Pancreas (tissue), 10 donors: ENCODE measurements at regions not wholly inside any gene's neighbourhood (a gene's known extent, or its start where the extent isn't known, plus 50 kb on each side); places are given as distances from the start of the nearest gene placed in this dataset.

Experiments
- ATAC-seq, 4 donors: fragments of 200-7000 bp; cut with Tn5 transposase; one replicate each; pipeline versions ENCODE4 v1.8.0 to v1.9.1; 2020; ENCODE audit warnings: mild to moderate bottlenecking in 4 of 4, moderate library complexity in 4 of 4
- DNase-seq, 6 donors: peaks; one replicate each; pipeline ENCODE4 v3.0.0-alpha.2; 2020
- FAIRE-seq: peaks from 2 replicates; lab custom pipeline; 2012; peaks lifted over from hg19 to GRCh38; lab: Jason Lieb, UNC
- H3K27ac ChIP-seq, 4 donors: fragments of 200-600 bp; sonication (generic); 1 replicate in 3 of 4; 2 replicates in 1 of 4; pipeline versions ENCODE4 v1.5.0 to v1.8.0; 2020
- H3K27me3 ChIP-seq, 4 donors: fragments of 200-600 bp; one replicate each; pipeline ENCODE4 v1.8.0; 2021
- H3K36me3 ChIP-seq, 3 donors: fragments of 200-600 bp; sonication (generic) in 1 of 3; one replicate each; pipeline versions ENCODE4 v1.5.0 to v1.8.0; 2020 to 2021
- H3K4me1 ChIP-seq, 3 donors: fragments of 200-600 bp; one replicate each; pipeline ENCODE4 v1.8.0; 2021
- H3K4me3 ChIP-seq, 4 donors: fragments of 200-600 bp; sonication (generic) in 2 of 4; one replicate each; pipeline versions ENCODE4 v1.5.0 to v1.8.0; 2020 to 2021
- H3K9me3 ChIP-seq, 4 donors: fragments of 200-600 bp; one replicate each; pipeline ENCODE4 v1.8.0; 2021
- WGBS, 2 donors: extraction: QIAGEN DNeasy Blood & Tissue Kit; methylation state at CpG; one replicate each; pipeline ENCODE4 v1.1.7; 2013; 5-methylcytosine and 5-hydroxymethylcytosine counted together
- intact Hi-C, 3 donors: fragments of 100-400 bp; cut with DNase I; formaldehyde crosslinking; loops; one replicate each; pipeline versions ENCODE4 v1.11.1 to v1.14.2; 2022
- TF ChIP-seq, protein P1 (sequence below), 4 donors: fragments of 200-600 bp; sonication (generic) in 3 of 4; IDR thresholded peaks; one replicate each; pipeline versions ENCODE4 v1.5.0 to v1.8.0; 2021; ENCODE audit warnings: antibody characterized with exemption in 4 of 4
- donor health status: healthy with polysubstance abuse.
- donor health status: DM: no; HTN: no; CAD: no; lungs with moderate emphysema.
- donor health status: DM: no; HTN: no; CAD: no.
- donor health status: control.
- donor health status: control.
- donor health status: Bipolar disorder and iron deficiency.
- donor health status: DM: yes; HTN: yes; CAD: no.
- donor health status: DM: no; HTN: no; CAD: no.
- donor health status: DM: no; HTN: no; CAD: no.
- donor health status: DM: yes; HTN: yes; CAD: no.

DNA sequence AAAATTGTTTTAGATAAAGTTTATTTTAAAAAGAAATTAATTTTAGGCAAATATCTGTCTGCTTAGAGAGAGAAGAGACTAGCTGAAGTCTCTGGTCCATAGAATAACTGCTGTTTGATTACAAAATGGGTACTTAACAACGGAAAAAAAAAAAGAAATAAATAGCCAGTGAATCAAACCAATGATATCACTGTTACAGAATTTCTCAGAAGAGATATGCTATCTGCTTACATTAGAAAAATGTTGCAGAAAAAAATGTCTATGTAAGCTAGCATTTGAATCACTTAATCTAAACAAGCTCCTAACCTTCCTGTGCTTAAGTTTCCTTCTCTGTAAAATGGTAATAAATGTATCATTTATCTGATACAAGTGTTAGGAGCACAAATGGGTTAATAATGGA, 189.9 kb downstream of the IL15 start:
- DNase-seq (no peak), FAIRE-seq (no peak)
- TF ChIP-seq, protein P1, sequence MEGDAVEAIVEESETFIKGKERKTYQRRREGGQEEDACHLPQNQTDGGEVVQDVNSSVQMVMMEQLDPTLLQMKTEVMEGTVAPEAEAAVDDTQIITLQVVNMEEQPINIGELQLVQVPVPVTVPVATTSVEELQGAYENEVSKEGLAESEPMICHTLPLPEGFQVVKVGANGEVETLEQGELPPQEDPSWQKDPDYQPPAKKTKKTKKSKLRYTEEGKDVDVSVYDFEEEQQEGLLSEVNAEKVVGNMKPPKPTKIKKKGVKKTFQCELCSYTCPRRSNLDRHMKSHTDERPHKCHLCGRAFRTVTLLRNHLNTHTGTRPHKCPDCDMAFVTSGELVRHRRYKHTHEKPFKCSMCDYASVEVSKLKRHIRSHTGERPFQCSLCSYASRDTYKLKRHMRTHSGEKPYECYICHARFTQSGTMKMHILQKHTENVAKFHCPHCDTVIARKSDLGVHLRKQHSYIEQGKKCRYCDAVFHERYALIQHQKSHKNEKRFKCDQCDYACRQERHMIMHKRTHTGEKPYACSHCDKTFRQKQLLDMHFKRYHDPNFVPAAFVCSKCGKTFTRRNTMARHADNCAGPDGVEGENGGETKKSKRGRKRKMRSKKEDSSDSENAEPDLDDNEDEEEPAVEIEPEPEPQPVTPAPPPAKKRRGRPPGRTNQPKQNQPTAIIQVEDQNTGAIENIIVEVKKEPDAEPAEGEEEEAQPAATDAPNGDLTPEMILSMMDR (IDR thresholded peaks at IDR 0.05): no peak

DNA sequence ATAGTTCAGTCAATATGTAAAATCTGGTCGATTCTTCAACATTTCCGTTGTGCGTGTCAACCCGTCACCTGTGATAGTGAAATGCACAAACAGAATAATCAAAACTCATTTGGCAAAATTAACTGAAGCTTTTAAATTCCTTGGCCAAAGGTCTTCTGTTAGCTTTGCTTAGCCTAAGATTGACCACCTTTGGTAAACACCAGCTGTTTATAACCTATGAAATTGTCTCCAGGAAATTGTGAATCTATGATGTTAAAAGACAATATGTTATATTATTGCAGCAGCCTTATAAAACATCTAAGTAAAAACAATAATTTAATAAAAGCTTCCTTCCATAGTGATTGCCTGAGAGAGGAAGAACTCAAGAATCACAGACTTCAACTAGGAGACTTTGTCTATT, 196.8 kb downstream of the IL15 start:
- Histone ChIP-seq H3K9me3 (no peaks in the 10 kb centered on the region), H3K4me3 (no peak overlapping the region), H3K36me3 (no peaks in the 10 kb centered on the region), H3K27ac (no peak overlapping the region), H3K4me1 (no peaks in the 10 kb centered on the region), H3K27me3 (no peaks in the 10 kb centered on the region)
- no peak for DNase-seq
- no peak for FAIRE-seq
- ATAC-seq: no peak
- TF ChIP-seq, protein P1 (IDR thresholded peaks at IDR 0.05): no peak
- intact Hi-C loops: no loop called here
- 56 to 70% methylated on average over 4 of the region's 4 CpGs for WGBS, 2 donors

More for the DNA sequence above, 189.9 kb downstream of the IL15 start:
- ATAC-seq: no peak
- H3K36me3 ChIP-seq: no peaks in the 10 kb centered on the region
- H3K9me3 ChIP-seq: no peaks in the 10 kb centered on the region
- H3K27me3 ChIP-seq: no peaks in the 10 kb centered on the region
- H3K4me3 ChIP-seq: no peak overlapping the region
- 60 to 66% methylated on average over 1 of the region's 1 CpG for WGBS, 2 donors
- no peaks in the 10 kb centered on the region for H3K4me1 ChIP-seq
- H3K27ac ChIP-seq: no peak overlapping the region
- intact Hi-C loops: no loop called here

DNA sequence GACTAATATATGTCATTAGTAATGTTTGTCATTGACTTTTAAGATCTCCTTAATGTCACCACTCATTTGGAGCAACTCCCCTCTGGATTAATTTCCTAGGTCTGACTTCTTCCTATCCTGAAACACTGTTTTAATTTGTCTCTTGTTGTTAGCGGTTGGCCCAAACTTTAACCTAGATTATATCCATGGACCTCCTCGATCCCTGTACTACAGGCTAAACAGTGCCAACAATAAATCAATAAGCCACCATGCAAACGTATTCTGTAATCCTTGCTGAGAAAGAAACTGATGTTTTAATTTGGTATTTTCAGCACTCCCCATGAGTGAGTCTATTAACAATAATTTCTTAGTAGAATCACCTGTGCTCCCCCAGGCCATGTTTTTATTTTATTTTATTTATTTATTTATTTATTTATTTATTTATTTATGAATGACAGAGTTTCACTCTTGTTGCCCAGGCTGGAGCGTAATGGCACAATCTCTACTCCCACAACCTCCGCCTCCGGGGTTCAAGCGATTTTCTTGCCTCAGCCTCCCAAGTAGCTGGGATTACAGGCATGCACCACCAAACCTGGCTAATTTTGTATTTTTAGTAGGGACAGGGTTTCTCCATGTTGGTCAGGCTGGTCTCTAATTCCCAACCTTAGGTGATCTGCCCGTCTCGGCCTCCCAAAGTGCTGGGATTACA, 204.1 kb downstream of the IL15 start:
- no peak for FAIRE-seq
- no peak overlapping the region for H3K27ac ChIP-seq
- no peaks in the 10 kb centered on the region for H3K9me3 ChIP-seq
- H3K27me3 ChIP-seq: no peaks in the 10 kb centered on the region
- intact Hi-C loops: no loop called here
- TF ChIP-seq, protein P1 (IDR thresholded peaks at IDR 0.05): no peak
- no peaks in the 10 kb centered on the region for H3K36me3 ChIP-seq
- no peak for ATAC-seq
- WGBS, 2 donors: 79 to 80% methylated on average over 9 of the region's 9 CpGs
- DNase-seq: no peak
- no peaks in the 10 kb centered on the region for H3K4me1 ChIP-seq
- H3K4me3 ChIP-seq: no peak overlapping the region

DNA sequence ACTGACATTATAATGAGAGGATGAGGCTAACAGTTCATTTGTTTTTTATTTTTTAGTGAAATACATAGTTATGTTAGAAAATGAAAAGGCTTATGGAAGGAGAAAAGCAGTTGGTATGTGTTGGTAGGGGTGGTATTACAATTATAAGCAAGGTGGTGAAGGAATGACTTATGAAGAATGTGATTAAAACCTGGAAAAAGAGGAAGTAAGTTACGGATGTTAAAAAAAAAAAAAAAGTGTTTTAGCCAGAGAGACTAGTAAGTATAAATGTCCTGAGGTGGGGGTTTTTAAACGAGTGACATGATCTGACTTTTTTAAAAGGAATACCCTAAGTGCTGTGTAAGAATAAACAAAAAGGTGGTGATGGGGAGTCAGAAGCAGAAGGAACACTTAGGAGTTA, 206.8 kb downstream of the IL15 start:
- no peaks in the 10 kb centered on the region for H3K36me3 ChIP-seq
- no peak overlapping the region for H3K27ac ChIP-seq
- intact Hi-C loops: no loop called here
- no peaks in the 10 kb centered on the region for H3K9me3 ChIP-seq
- DNase-seq (no peak), FAIRE-seq (no peak), ATAC-seq (no peak)
- H3K27me3 ChIP-seq: no peaks in the 10 kb centered on the region
- no peak overlapping the region for H3K4me3 ChIP-seq
- no peaks in the 10 kb centered on the region for H3K4me1 ChIP-seq
- 54 to 67% methylated on average over 2 of the region's 2 CpGs for WGBS, 2 donors
- TF ChIP-seq, protein P1 (IDR thresholded peaks at IDR 0.05): no peak

DNA sequence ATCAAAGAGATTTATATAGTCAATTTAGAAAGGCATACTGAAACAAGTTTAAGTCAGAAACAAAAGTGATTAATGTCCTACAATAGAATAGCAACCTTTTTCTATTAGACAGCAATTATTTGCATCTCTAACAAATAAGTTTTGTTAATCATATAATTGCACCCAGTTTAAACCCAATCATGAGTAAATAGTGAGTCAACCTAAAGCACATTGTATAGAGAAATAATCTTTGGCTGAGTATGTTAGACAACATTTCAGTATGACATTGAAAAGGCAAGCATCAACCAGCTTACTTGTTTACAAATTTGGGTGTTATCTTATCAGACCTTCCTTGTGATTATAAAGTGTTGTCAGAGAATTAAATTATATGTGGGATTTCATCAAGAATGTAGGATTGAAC, 209.5 kb downstream of the IL15 start:
- intact Hi-C loops: no loop called here
- DNase-seq (no peak), FAIRE-seq (no peak), ATAC-seq (no peak)
- TF ChIP-seq, protein P1 (IDR thresholded peaks at IDR 0.05): no peak
- no peaks in the 10 kb centered on the region for H3K27me3 ChIP-seq
- no peak overlapping the region for H3K27ac ChIP-seq
- peaks cover 0 to 6% (median 0%) of the 10 kb centered on the region in 3 donors for H3K4me1 ChIP-seq
- no peak overlapping the region for H3K4me3 ChIP-seq
- H3K36me3 ChIP-seq: no peaks in the 10 kb centered on the region
- no peaks in the 10 kb centered on the region for H3K9me3 ChIP-seq
